ENCODE measurements at regions not wholly inside any gene's neighbourhood (a gene's known extent, or its start where the extent isn't known, plus 50 kb on each side); places are given as distances from the start of the nearest gene placed in this dataset.
"Not testable (repeated sequence)": the region's sequence is repeated elsewhere in the genome, so short reads cannot be mapped to it uniquely, and the experiment has no call there.

GRCh38 chr4:124943145-124943889, 230.8 kb upstream of the ANKRD50 start:
- no peak for DNase-seq (ENCODE audit: low read depth)

DNA sequence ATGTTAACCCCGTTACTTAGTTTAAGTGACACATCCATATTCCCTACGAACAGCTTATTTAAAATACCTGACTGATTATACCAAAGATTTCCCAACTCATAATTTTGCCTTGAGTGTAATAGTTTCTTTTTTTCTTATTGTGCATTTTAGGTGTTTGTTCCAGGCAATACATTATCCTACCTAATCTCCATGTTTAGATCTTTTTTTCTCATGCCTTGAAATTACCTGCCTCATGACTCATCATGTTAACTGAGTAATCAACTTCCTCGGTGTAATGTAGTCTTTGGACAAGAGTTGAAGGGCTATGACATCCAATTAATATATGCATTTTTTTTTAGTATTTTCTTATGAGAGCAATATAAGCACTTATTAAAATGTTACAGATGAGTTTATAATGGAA, 228.7 kb upstream of the ANKRD50 start:
- DNase-seq (ENCODE audit: low read depth) = no peak

DNA sequence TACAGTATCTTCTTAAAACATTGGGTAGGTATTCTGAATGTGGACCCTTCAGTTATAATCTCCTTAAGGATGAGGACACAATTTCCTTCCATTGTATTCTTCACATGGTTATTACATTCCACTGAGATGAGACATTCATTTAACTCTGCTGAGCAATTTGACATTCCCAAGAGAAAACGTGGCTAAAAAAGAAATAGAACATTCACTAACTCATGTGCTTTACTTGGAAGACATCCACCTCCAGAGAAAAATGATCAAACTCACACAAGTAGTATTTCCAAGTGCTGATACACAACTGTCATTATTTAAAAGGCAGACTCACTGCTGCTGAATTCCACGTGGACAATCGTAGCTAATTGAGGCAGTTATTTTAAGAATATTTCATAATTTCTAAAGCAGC, 227.9 kb upstream of the ANKRD50 start:
- DNase-seq (ENCODE audit: low read depth) = peak; percentile 93

DNA sequence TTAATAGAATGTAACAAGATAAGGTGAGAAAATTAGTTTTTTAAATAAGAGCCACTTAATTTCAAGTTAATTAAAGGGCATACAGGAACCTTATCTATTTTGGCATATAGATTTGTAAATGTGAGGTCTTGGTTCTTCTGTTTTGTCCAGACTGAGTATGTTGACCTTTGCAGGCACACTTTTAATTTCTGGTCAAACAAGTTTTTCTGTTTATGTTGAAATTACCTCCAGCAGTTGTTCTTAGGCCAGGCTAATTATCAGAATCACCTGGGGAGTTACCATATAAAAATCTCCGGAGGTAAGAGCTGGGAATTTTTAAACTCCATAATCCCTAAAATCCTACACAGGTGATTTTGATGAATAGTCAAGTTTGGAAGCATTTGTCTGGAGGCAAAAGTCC, 227.4 kb upstream of the ANKRD50 start:
- DNase-seq (ENCODE audit: low read depth) = no peak

- no peak for DNase-seq (ENCODE audit: low read depth)
These were observed 226.3 kb upstream of the ANKRD50 start for GRCh38 chr4:124938836-124939235.

DNA sequence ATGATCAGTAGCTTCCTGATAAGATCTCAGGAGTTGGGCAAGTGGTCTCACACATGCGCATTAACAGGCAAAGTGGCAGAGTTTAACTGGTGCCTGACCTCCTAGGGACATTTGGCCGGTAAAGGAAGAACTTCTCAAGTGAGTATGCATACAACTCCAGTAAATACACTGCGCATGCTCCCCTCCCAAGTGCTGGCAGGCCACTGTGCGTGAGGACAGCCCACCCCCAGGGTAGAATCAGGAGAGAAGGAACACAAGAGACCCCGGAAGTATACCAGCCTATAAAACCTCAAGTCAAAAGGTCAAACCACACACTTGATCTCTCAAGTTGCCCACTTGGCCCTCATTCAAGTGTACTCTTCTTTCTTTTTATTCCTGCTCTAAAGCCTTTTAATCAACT, 225.5 kb upstream of the ANKRD50 start:
- no peak for DNase-seq (ENCODE audit: low read depth)

- DNase-seq (ENCODE audit: low read depth) = peak; percentile 56
These were observed 223.9 kb upstream of the ANKRD50 start for GRCh38 chr4:124936427-124936826.

- no peak for DNase-seq (ENCODE audit: low read depth)
These were observed 222.4 kb upstream of the ANKRD50 start for GRCh38 chr4:124934916-124935315.

GRCh38 chr4:124933521-124933920, 221.0 kb upstream of the ANKRD50 start:
- DNase-seq (ENCODE audit: low read depth) = no peak

DNA sequence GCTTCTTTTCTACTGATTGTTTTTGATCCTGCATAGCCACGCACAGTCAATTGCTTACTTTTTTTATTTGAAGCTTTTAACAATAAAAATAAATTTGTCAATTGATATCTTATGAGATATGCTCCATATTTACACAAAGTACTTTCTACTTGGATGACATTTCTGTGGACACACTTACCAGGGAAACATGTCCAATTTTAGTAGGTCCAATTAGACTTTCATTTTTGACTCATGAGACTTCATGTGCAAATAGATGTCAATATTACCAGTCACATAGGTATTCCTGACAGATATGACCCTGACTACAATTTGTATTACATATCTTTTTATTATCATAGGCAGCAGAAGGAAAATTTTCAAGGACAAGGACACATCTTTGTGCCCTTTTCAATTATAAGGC, 219.9 kb upstream of the ANKRD50 start:
- no peak for DNase-seq (ENCODE audit: low read depth)

GRCh38 chr4:124931050-124931449, 218.5 kb upstream of the ANKRD50 start:
- no peak for DNase-seq (ENCODE audit: low read depth)

- DNase-seq (ENCODE audit: low read depth) = not testable (repeated sequence)
These were observed 210.2 kb upstream of the ANKRD50 start for GRCh38 chr4:124922748-124923147.

DNA sequence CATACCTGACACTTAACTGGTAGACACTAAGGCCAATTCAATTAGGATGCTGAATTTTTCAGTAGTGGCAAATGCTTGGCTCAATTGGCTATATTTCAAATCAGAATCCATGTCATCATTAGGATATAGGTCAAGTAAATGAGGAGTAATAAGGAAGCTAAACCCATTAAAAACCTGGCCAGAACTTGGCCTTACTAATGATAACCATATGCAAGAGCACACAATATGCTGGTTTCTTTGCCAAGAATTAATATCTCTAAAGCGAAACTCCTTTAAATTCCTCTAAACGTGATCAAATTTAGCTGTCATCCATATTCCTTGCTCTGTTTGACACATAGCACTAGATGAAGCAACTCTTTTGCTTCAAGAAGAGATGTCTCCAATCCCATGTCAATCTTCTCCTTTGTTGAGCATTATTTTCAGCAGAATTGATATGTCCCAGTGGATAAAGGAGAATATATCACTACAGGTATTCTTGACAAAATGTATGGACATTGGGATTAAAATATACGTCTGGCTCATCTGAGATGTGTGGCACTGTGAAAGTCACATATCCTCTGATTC, 206.1 kb upstream of the ANKRD50 start:
- DNase-seq (ENCODE audit: low read depth) = no peak

GRCh38 chr4:124915073-124915472, 202.5 kb upstream of the ANKRD50 start:
- DNase-seq (ENCODE audit: low read depth) = no peak

GRCh38 chr4:124913237-124913636, 200.7 kb upstream of the ANKRD50 start:
- DNase-seq (ENCODE audit: low read depth) = no peak

GRCh38 chr4:124910327-124910726, 197.8 kb upstream of the ANKRD50 start:
- no peak for DNase-seq (ENCODE audit: low read depth)

DNA sequence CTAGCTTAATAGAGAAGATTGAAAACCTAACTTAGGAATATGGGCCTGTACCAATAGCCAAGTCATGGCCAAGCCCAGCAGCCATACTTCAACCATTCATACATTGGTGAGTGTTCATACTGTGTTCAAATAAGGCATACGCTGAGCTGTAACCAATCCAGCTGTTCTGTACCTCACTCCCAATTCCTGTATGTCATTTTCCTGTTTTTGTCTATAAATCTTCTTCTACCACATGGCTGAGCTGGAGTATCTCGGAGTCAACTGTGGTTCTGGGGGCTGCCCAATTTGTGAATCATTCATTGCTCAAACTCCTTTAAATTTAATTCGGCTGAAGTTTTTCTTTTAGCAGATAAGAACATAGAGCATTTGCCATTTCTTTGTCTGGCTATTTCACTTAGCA, 195.3 kb upstream of the ANKRD50 start:
- DNase-seq (ENCODE audit: low read depth) = peak; percentile 56

GRCh38 chr4:124905441-124905840, 192.9 kb upstream of the ANKRD50 start:
- no peak for DNase-seq (ENCODE audit: low read depth)

- DNase-seq (ENCODE audit: low read depth) = no peak
These were observed 192.3 kb upstream of the ANKRD50 start for GRCh38 chr4:124904723-124905388.

GRCh38 chr4:124903995-124904722, 191.6 kb upstream of the ANKRD50 start:
- DNase-seq (ENCODE audit: low read depth) = peak; percentile 31

- no peak for DNase-seq (ENCODE audit: low read depth)
These were observed 189.5 kb upstream of the ANKRD50 start for GRCh38 chr4:124902001-124902515.

GRCh38 chr4:124899997-124900396, 187.5 kb upstream of the ANKRD50 start:
- DNase-seq (ENCODE audit: low read depth) = no peak

DNA sequence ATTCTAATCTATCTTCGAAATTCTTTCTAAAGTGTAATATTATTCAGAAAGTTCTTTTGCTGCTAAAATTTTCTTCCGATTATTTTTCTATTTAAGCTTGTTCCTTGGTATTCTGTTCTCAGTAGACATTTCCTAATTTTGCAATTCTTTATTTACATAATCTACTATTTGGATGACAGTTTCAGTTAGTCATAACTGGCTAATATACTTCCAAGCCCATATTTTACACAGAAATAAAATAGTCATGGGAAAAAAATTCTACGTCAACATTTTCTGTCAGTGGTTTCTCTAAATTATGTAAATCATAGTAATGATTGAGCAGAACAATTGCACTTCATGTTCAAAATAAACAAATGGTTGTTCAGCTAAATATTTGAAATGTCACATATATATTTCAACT, 178.0 kb upstream of the ANKRD50 start:
- DNase-seq (ENCODE audit: low read depth) = peak; percentile 21

Data from GM04504 (cell line).